CMK (cell line): ENCODE measurements at regions not wholly inside any gene's neighbourhood (a gene's known extent, or its start where the extent isn't known, plus 50 kb on each side); places are given as distances from the start of the nearest gene placed in this dataset.
"Not testable (repeated sequence)": the region's sequence is repeated elsewhere in the genome, so short reads cannot be mapped to it uniquely, and the experiment has no call there.

ENCODE experiments used
- DNase-seq: peaks from one replicate; pipeline ENCODE4 v3.0.0-alpha.2; 2010; ENCODE audit warnings: low read depth

DNA sequence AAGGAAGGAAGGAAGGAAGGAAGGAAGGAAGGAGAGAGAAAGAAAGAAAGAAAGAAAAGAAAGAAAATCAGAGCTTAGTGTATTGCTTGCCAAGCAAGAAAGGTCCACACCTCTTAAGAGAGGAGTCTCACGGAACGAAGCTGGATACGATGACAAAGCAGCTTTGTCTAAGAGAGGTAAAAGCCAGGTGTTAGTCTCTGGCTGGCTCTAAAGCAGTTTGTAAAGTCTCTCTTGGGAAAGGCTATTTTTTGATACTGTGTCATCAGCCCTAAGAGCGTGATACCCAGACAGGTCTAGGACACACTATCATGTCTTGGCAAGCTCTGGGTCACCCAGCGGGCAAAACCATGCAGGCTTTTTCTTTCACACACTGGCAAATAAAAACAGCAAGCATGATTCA, 297.5 kb upstream of the NBPF12 start:
- not testable (repeated sequence) for DNase-seq

DNA sequence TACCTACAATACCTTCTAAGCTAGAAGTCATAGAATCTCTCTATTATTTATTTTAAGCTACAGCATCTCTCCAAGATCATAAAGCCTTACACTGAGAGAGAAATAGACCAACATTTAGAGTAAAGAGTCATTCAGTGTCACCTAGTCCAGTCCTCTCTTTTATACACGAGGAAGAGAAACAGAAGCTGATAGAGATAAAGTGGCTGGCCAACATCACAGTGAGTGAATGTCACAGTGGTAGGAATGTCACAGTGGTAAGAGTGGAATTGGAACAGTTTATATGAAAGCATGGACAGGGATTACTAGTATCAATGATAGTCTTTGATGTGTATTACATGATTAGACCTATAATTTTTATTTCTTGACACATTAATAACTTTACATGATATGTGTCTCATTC, 307.8 kb upstream of the NBPF12 start:
- DNase-seq: not testable (repeated sequence)

DNA sequence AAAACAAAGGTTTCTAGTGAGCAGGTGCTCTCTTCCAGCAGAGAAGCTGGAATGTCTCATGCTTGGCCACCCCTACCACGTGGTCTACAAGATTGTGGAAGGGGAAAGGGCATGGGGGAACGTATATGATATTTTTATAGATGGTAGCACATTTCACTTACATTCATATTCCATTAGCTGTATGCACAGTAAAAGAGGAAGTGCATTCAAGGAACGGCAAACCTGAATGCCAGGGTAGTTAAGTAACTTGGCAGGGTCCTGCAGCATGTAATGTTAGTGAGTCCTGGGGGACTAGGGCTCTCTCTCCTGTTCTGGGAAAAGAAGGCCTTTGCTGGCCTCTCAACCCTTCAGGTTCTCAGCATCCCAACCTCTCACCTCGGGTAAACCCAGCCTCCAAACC, 319.5 kb upstream of the NBPF12 start:
- not testable (repeated sequence) for DNase-seq

DNA sequence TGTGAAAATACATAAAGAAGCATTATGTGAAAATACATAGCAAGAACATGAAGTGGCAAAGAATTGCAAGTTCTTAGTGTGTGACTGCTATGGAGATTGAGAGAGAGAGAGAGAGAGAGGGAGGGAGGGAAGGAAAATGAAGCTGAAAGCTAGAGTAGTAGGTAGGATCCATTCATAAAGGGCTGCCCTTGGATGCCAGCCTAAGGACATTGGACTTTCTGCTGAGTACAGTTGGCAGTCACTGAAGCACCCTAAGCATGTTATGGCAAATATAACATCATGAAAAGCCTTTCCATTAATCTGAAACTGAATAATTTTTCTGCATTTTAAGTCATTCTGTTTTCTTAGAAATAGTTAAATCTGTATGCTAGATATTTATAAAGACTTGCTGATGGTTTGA, 333.4 kb upstream of the NBPF12 start:
- DNase-seq: not testable (repeated sequence)

DNA sequence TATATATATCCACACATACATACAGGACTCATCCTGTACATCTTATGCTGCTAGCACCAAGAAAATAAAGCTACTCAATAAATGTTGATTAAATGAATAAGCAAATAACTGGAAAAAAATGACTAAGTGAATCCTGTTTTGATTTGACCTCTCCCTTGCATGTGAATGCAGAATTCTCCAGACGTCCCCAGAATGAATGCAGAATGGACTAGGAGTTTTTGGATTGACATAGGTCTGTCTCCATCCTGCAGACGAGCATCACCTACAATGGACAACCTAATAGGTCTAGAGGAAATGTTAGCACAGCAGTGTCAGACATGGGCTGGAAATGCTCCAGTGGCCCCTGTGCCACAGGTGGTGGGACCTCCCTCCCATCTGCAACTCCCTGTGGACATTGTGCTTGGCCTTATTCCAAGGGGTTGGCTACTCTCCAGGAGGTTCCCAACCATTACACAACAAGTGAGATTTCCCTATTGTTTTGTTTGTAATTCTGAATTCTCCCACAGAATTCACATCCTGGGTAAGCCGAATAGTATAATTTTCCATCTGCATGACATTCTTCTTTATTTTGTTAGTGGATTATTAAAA, 337.3 kb upstream of the NBPF12 start:
- not testable (repeated sequence) for DNase-seq

DNA sequence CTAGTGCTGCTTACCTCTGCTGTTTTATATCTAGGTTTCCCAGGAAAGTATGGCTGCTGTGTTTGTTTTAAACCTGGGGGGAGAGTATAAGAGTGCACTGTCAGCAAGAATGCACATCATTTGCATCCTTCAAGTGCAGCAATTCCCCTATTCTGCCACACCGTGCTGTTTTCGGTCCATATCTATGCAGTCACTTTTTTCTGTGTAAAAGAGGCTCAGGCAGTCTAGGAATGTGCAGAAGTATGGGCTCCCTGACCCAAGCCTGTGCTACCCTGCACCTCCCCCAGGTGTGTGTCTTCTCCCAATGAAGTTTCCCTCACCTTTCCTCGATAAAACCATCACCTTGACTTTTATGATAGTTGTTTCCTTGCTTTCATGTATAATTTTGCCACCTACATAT, 338.2 kb upstream of the NBPF12 start:
- DNase-seq: not testable (repeated sequence)

DNA sequence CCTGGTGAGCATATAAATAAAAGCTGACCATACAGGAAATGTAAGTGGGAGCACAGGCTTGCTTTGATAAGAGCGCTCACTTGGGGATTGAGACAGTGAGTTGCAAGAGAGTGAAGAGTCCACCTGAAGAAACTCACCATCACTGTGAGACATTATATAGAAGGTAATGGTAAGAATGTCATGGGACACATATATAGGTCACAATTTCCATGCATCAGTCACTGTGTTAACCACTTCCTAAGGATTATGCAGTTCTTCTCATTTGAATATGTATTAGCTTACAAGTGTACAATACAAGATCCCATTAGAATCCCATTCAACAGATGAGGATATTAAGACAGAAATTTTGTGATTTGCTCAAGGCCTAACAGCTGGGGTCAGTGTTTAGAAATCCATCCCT, 352.4 kb upstream of the NOTCH2NLA start:
- DNase-seq: not testable (repeated sequence)

DNA sequence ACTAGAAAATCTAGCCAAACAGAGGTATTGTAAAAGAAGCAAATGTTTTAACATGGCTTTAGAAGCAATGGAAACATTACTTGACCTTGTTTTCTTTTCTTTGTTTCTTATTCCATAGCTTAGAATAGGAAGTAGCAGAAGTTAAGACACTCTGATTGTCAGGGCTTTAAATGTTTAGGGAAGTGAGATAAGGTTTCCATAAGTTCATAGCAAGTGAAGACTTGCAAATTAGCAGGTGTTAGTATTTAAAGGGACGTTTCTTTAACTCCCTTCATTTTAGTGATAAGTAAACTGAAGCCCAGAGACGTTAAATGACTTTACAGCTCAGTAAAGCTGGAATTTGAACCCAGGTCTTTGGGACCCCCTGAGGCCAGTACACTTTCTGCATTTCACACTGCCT, 338.7 kb upstream of the NOTCH2NLA start:
- DNase-seq: not testable (repeated sequence)

DNA sequence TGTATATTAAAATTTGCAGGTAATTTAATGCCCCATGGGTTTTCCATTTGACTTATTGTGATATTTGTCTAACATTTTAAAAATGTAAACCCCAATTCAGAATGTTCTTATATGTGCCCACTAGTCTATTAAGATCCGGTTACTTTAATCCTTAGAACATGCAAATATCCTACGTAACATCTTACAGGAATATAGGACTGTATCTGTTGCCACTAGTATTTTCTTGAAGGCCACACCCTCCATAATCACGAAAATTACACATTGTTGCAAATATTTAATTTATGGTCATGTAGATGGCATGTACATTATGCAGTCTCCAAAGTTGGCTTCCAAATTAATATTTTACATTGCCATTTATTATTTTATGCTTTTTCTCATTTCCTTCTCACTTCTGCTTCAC, 329.2 kb upstream of the NOTCH2NLA start:
- not testable (repeated sequence) for DNase-seq

DNA sequence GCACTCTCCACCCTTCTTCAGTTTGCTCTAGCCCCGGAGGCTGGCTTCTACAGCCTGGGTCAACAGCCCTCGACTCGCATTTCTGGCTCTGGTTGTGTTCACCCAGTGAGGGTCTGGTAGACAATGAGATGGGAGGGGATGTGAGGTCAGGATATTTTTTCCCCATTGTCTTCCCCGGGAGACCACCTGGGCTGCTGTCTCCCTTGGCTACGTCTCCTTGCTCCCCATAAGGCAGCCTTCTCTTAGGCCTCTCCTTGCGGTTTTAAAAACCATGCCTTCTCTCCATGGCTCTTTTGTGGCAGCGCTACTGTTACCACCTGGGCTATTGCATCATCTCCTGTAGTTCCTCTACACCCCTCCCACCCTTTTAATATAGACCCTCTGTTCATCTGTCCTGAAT, 327.6 kb upstream of the NOTCH2NLA start:
- not testable (repeated sequence) for DNase-seq

DNA sequence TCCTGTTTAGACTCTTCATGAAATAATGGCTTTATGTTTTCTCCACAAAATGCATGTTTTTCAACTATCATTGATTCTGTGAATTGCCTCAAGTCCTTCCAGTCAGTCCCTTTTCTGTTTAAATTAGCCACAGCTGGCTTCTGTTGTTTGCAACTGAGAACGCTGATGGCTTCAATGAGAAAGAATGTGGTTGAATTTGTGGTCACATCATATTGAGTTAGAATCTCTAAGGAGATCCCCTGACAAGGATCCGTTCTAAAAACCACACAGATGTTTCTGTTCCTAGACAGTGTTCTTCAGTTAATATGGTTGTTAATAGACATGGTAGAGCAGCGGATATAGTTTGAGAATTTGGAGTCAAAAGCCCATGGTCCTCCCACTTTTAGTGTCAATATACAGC, 323.6 kb upstream of the NOTCH2NLA start:
- not testable (repeated sequence) for DNase-seq

DNA sequence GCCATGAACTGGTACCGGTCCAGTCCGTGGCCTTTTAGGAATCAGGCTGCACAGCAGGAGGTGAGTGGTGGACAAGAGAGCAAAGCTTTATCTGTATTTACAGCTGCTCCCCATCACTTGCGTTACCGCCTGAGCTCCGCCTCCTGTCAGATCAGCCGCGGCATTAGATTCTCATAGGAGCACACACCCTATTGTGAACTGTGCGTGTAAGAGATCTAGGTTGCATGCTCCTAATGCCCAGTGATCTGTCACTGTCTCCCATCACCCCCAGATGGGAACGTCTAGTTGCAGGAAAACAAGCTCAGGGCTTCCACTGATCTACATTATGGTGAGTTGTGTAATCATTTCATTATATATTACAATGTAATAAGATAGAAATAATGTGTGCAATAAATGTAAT, 319.9 kb upstream of the NOTCH2NLA start:
- DNase-seq: not testable (repeated sequence)

DNA sequence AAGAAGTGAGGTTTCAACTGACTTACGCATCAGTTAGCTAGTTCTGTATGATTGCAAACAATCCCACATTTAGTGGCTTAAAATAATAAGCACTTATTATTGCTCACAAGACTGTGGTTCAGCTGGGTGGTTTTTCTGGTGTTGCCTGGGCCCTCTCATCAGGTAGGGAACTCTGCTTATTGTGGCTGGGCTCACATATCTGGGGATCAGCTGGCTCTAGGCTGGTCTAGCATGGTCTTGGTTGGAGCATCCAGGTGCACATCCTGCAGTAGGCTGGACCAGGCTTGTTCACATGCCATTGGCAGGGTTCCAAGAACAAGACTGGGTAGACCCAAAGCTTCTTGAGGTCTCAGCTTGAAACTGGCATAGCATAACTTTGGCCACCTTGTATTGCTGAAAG, 317.4 kb upstream of the NOTCH2NLA start:
- DNase-seq: not testable (repeated sequence)

DNA sequence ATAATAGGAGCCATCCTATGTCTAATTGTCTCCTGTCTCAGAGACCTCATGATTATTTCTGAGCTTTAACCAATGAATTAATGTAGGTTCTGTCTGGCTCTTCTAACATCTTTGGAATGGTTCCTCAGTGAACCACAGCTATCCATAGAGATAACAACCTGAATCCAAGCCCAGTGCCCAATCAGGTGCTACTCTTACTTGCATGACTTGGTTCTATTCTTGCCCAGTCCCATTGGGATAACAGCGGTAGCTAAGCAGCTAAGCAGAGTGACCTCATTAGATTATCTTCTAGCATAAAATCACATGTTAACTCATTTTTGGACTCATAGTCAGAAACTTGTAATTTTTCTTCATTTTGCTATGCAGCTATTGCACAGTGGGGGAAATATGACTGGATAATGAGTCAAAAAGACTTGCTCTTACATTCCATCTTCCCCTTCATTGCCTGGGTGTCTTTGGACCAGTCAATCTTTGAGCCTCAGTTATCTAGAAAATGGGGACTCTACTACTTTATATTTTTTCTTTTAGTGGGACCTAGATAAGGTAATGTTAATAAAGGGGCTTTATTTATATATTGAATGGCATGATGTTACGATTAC, 309.1 kb upstream of the NOTCH2NLA start:
- DNase-seq: not testable (repeated sequence)

DNA sequence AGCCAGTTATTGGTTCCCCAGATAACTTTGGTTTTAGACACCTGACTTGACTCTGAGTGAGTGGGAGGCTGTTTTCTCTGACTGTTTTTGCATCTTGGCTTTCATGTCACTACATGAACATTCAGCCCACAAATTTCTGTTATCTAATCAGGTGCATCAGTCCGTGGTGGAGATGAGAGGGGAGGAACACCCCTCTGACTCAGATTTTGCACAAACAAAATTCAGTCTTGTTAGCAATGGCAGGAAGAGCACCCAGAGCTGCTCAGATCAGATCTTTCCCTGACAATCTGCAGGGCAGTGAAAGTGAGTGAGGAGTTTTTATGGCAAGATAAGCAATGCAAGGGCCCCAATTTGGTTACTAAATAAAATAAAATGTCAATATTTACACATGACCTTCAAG, 307.2 kb upstream of the NOTCH2NLA start:
- DNase-seq: not testable (repeated sequence)

DNA sequence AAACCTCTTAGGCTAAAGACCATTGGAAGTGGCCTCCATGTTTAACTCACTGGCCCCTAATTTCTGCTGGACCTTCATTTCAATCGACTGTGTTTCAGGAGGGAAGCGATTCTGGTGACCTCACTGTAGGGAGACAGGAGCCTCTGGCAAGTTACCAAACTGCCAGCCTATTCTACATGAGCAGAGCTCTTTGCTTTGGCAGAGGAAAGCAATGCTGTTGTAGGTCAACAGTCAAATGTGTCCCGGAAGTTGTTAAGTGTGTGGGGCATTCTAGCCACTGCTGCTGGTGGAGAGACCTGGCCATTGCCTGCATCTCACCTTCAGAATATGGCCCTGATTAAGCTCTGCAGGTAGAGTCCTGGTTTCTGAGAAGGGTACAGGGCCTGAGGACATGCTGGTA, 306.8 kb upstream of the NOTCH2NLA start:
- not testable (repeated sequence) for DNase-seq

DNA sequence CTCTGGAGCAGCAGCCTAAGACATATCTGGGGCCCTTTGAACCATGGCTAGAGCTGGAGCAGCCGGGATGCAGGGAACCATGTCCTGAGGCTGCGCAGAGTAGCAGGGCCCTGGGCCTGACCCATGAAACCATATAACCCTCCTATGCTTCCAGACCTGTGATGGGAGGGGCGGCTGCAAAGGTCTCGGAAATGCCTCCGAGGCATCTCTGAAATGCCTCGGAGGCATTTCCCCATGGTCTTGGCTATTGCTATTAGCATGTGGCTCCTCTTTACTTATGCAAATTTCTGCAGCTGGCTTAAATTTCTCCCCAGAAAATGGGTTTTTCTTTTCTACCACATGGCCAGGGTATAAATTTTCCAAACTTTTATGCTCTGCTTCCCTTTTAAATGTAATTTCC, 302.1 kb upstream of the NOTCH2NLA start:
- DNase-seq: not testable (repeated sequence)

DNA sequence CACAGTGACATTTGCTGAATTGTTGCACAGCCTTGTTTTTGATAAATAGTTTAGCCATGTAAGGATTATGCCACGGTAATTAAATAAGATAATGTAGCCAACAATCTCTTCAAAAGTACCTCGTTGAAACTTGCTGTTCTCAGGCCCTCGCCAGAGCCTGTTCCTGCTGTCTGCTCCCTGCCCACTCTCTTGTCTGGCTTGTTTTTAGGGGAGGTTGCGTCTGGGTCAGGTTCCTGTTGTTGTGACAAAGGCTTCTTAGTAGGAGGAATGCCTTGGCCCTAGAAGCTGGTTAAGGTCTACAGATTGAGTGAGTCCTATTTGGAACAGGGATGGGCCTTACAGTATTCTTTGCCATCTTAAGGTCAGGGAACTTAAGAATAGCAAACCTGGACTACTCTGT, 294.0 kb upstream of the NOTCH2NLA start:
- not testable (repeated sequence) for DNase-seq

DNA sequence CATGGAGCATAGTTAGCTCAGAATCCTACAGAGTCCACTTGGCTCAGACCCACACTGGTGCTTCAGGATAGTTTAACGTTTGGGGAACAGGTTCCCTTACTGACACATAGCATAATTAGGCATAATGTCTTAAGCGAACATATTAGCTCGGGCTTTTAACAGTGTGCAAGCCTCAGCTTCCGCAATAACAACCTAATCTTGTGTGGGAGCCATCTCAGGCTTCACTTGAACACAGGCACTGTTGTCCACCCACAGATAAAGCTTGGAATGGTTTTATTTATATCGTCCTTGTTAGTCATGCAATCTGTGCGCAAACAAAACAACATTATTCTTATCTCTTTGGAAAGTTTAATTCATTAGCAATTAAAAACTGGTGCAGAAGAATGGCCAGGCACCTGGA, 293.5 kb upstream of the NOTCH2NLA start:
- not testable (repeated sequence) for DNase-seq

DNA sequence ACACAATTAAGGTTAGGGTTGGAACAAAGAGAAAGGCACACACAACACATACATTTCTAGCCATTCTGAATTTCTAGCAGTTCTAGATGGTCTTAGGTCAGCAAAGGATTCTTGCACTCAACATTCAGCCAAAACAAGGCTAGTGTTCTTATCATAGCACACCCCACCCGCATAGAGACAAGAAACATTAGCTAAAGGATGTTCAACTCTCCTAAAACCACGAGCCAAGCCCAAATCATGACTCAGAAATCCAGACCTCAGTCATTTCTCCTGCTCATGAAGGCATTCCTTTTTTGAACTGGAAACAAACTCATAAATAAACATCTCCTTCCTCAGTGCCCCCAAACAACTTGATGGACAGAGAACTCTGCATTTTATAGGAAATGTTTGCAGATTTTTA, 293.0 kb upstream of the NOTCH2NLA start:
- not testable (repeated sequence) for DNase-seq

DNA sequence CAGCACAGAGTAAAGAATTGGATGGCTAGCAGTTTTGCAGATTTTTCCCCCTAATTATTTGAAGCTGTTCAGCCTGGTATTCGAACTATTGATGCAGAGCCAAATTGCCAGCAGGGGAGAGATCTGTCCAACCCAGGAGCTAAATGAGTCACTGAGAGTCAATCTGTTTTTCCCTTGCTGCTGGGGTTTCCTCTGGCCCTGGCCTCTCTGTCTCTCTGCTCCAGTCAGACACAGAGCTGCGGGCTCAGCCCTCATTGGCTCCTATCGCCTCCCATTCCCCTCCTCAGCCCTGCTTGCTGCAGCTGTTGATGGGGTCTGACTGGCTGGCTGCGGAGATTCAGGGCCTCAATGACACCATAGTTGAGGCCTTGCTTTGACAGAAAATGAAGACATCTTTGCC, 284.9 kb upstream of the NOTCH2NLA start:
- not testable (repeated sequence) for DNase-seq

DNA sequence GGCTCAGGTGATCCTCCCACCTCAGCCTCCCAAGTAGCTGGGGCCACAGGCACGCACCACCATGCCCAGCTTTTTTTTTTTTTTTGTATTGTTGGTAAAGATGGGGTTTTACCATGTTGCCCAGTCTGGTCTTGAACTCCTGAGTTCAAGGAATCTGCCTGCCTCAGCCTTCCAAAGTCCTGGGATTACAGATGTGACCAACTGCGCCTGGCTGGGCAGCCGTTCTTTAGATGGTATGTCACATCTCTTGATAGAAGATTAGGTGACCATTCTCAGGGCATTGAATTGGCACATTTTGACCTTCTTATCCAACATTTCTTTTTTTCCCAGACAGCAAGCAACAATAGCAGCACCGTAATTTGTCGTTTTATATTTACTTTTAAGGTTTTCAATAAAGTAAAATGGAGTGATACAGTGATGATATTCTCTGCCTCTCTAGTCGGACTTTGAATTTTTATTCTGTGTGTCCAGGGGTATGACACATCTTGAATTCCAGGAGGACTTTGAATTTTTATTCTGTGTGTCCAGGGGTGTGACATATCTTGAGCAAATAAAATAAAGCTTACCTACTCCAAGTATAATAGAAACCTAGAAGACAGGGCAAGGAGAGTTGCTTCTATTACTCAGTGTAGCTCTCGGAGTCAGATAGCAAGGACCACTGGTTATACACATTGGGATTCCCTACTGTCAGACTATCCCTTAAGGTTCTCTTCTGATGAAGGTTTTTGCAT, 282.4 kb upstream of the NOTCH2NLA start:
- not testable (repeated sequence) for DNase-seq

DNA sequence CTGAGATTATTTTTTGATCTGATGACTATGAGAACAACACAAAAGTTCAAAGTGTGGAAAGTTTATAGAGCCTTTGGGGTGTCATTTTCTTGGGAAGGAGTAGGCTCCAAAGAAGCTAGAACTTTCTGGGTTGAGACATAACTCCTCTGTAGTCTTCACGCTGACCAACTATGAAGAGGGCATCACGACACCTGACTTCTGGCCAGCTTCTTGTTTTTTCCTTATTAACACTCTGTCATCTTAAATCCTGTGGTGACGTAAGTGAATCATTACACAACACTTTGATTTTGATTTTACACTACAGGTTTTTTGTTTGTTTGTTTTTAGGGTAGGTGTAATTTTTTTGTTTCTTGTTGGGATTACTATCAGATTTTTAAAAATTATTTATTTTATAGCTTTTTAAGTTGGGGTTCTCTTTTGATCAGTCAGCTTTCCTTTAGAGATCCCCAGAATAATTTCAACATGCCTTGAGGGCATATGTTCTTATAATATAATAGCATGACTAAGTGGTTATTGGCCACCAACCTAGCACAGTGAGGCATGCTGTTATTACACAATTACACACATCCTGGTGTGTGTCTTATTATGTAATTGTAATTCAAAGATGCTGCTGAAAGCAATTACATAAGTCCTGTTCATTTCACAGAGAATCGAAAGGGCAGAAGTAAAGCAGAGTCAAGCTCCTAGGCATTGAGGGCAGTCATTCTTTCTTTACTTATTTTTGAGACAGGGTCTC, 281.6 kb upstream of the NOTCH2NLA start:
- DNase-seq: not testable (repeated sequence)
